Mesendoderm (in vitro differentiated cells): ENCODE measurements at regions not wholly inside any gene's neighbourhood (a gene's known extent, or its start where the extent isn't known, plus 50 kb on each side); places are given as distances from the start of the nearest gene placed in this dataset.

Experiments
- DNase-seq: peaks from one replicate; pipeline ENCODE4 v3.0.0; 2013
- H2AK5ac ChIP-seq: 2 replicates; pipeline ENCODE4 v1.6.1; 2013; ENCODE audit warnings: low read length, inconsistent platforms
- H2BK120ac ChIP-seq: 2 replicates; pipeline ENCODE4 v1.6.1; 2013; ENCODE audit warnings: low read depth, mild to moderate bottlenecking, low read length, moderate library complexity, mixed read lengths
- H2BK15ac ChIP-seq: replicated peaks from 2 replicates; pipeline ENCODE4 v1.6.1; 2013; ENCODE audit warnings: low read depth, mild to moderate bottlenecking, moderate library complexity
- H2BK5ac ChIP-seq: 2 replicates; pipeline ENCODE4 v1.6.1; 2013; ENCODE audit warnings: low read length, inconsistent platforms
- H3K18ac ChIP-seq: 2 replicates; pipeline ENCODE4 v1.6.1; 2013; ENCODE audit warnings: mild to moderate bottlenecking, low read length, mixed read lengths
- H3K23ac ChIP-seq: one replicate; pipeline ENCODE4 v1.6.1; 2013; ENCODE audit warnings: low read length
- H3K27ac ChIP-seq: 2 replicates; pipeline ENCODE4 v1.5.1; 2013; ENCODE audit warnings: low read depth, mild to moderate bottlenecking, inconsistent platforms, low read length, moderate library complexity
- H3K27me3 ChIP-seq: 2 replicates; pipeline ENCODE4 v1.6.1; 2013; ENCODE audit warnings: low read length, control low read depth, mild to moderate bottlenecking, inconsistent platforms; ENCODE audit not compliant: insufficient read depth, poor library complexity
- H3K36me3 ChIP-seq: 2 replicates; pipeline ENCODE4 v1.6.1; 2013; ENCODE audit warnings: low read length, inconsistent platforms; ENCODE audit not compliant: control insufficient read depth, insufficient read depth
- H3K4ac ChIP-seq: one replicate; pipeline ENCODE4 v1.6.1; 2013; ENCODE audit warnings: low read depth, mild to moderate bottlenecking, low read length, moderate library complexity
- H3K4me1 ChIP-seq: 2 replicates; pipeline ENCODE4 v1.6.1; 2013; ENCODE audit warnings: low read depth, low read length, inconsistent platforms; ENCODE audit not compliant: control insufficient read depth
- H3K4me2 ChIP-seq: 2 replicates; pipeline ENCODE4 v1.6.1; 2013; ENCODE audit warnings: low read length
- H3K4me3 ChIP-seq: 2 replicates; pipeline ENCODE4 v1.5.1; 2013; ENCODE audit warnings: mild to moderate bottlenecking, low read length
- H3K56ac ChIP-seq: one replicate; pipeline ENCODE4 v1.6.1; 2013; ENCODE audit warnings: low read length
- H3K79me1 ChIP-seq: 2 replicates; pipeline ENCODE4 v1.6.1; 2013; ENCODE audit warnings: low read length, inconsistent platforms
- H3K79me2 ChIP-seq: 2 replicates; pipeline ENCODE4 v1.6.1; 2013; ENCODE audit warnings: mild to moderate bottlenecking, low read length; ENCODE audit not compliant: control insufficient read depth, insufficient read depth
- H3K9ac ChIP-seq: 2 replicates; pipeline ENCODE4 v1.6.1; 2013; ENCODE audit warnings: low read length, inconsistent platforms
- H4K5ac ChIP-seq: one replicate; pipeline ENCODE4 v1.6.1; 2013; ENCODE audit warnings: low read length
- H4K8ac ChIP-seq: one replicate; pipeline ENCODE4 v1.6.1; 2013; ENCODE audit warnings: low read depth, mild to moderate bottlenecking, control low read depth, low read length, moderate library complexity
- WGBS: extraction: QIAGEN DNeasy Blood & Tissue Kit; methylation state at CpG from one replicate; pipeline ENCODE4 v1.1.7; 2013; ENCODE audit warnings: low lambda C conversion rate, missing lambda C conversion rate; ENCODE audit not compliant: insufficient coverage; ENCODE audit errors: extremely low coverage; 5-methylcytosine and 5-hydroxymethylcytosine counted together

DNA sequence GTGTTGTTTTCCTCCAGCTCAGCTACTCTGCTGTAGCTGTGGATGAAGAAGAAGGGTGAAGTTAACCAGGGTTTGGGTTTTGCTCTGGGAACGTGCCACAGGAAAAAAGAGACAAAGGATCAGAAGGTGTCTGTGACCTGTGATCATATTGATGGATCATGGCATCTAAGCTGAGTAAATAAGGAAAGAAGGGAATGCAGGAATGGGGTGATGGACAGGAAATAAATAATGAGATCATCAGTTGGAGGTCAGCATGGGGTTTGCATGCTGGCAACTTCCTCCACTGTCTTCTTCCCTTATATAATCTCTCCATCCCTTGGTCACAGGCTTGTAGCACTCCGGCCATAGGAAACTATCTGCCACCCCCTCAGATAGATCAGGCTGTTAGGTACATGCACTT, 430.3 kb upstream of the PDE3A start:
- no peak overlapping the region for H4K8ac ChIP-seq
- no peak overlapping the region for H2BK120ac ChIP-seq
- no peak overlapping the region for H3K9ac ChIP-seq
- H3K79me1 ChIP-seq: no peaks in the 10 kb centered on the region
- H4K5ac ChIP-seq: no peak overlapping the region
- H2AK5ac ChIP-seq: no peak overlapping the region
- no peak overlapping the region for H3K18ac ChIP-seq
- H3K4ac ChIP-seq: no peak overlapping the region
- no peaks in the 10 kb centered on the region for H3K27me3 ChIP-seq
- H3K23ac ChIP-seq: no peak overlapping the region
- no peak overlapping the region for H2BK5ac ChIP-seq
- H3K4me3 ChIP-seq: no peak overlapping the region
- H3K27ac ChIP-seq: no peak overlapping the region
- H3K36me3 ChIP-seq: no peaks in the 10 kb centered on the region
- H3K56ac ChIP-seq: no peak overlapping the region
- no peak for DNase-seq
- H3K4me1 ChIP-seq: no peaks in the 10 kb centered on the region
- H3K4me2 ChIP-seq: no peak overlapping the region
- no peaks in the 10 kb centered on the region for H3K79me2 ChIP-seq
- WGBS: no CpG with 5 or more reads among the region's 2 CpGs
- no peak overlapping the region for H2BK15ac ChIP-seq

- Histone ChIP-seq H2AK5ac (no peak overlapping the region), H2BK120ac (no peak overlapping the region), H3K79me2 (no peaks in the 10 kb centered on the region), H4K8ac (no peak overlapping the region), H3K23ac (no peak overlapping the region), H3K9ac (no peak overlapping the region), H3K36me3 (no peaks in the 10 kb centered on the region), H3K4me1 (no peaks in the 10 kb centered on the region), H3K79me1 (no peaks in the 10 kb centered on the region), H3K4me3 (no peak overlapping the region), H3K27me3 (no peaks in the 10 kb centered on the region), H2BK15ac (no peak overlapping the region), H3K4ac (no peak overlapping the region), H3K18ac (no peak overlapping the region), H4K5ac (no peak overlapping the region), H3K27ac (no peak overlapping the region), H3K4me2 (no peak overlapping the region), H2BK5ac (no peak overlapping the region), H3K56ac (no peak overlapping the region)
- DNase-seq: no peak
- no CpG with 5 or more reads among the region's 1 CpG for WGBS
These were observed 429.8 kb upstream of the PDE3A start for GRCh38 chr12:19938491-19938890.

- H3K23ac ChIP-seq: no peak overlapping the region
- H4K5ac ChIP-seq: no peak overlapping the region
- no peak overlapping the region for H2BK120ac ChIP-seq
- H3K36me3 ChIP-seq: no peaks in the 10 kb centered on the region
- no peaks in the 10 kb centered on the region for H3K27me3 ChIP-seq
- H3K4ac ChIP-seq: no peak overlapping the region
- H2BK15ac ChIP-seq: no peak overlapping the region
- H4K8ac ChIP-seq: no peak overlapping the region
- no peak overlapping the region for H3K4me3 ChIP-seq
- no peak overlapping the region for H3K27ac ChIP-seq
- no peak overlapping the region for H2AK5ac ChIP-seq
- no peak overlapping the region for H3K4me2 ChIP-seq
- no peak for DNase-seq
- H3K18ac ChIP-seq: no peak overlapping the region
- no peaks in the 10 kb centered on the region for H3K79me1 ChIP-seq
- WGBS: no CpG with 5 or more reads among the region's 4 CpGs
- no peaks in the 10 kb centered on the region for H3K4me1 ChIP-seq
- no peak overlapping the region for H2BK5ac ChIP-seq
- H3K56ac ChIP-seq: no peak overlapping the region
- H3K9ac ChIP-seq: no peak overlapping the region
- H3K79me2 ChIP-seq: no peaks in the 10 kb centered on the region
These were observed 428.1 kb upstream of the PDE3A start for GRCh38 chr12:19940267-19940666.

DNA sequence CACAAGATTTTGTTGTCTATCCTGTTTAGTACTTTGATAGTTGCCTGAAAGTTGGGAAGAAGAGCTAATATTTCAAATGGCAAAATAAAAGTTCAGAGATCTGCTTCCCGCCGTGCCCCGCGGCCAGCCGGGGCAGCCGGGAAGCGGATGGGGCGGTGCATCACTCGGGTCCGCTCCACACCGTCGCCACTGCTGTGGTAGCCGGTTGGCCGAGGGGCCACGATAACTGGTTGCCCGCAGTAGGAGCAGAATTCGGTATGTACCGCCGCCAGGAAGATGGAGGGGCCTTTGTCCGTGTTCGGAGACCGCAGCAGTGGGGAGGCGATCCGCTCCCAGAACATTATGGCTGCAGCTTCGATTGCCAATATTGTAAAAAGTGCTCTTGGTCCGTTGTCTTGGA, 427.2 kb upstream of the PDE3A start:
- H3K36me3 ChIP-seq: no peaks in the 10 kb centered on the region
- H4K5ac ChIP-seq: no peak overlapping the region
- no peak overlapping the region for H3K4me3 ChIP-seq
- no peak overlapping the region for H2AK5ac ChIP-seq
- H4K8ac ChIP-seq: no peak overlapping the region
- no peak overlapping the region for H2BK15ac ChIP-seq
- no peak overlapping the region for H2BK120ac ChIP-seq
- H3K4ac ChIP-seq: no peak overlapping the region
- no peaks in the 10 kb centered on the region for H3K79me2 ChIP-seq
- no peaks in the 10 kb centered on the region for H3K27me3 ChIP-seq
- H3K4me2 ChIP-seq: no peak overlapping the region
- no peak for DNase-seq
- no peak overlapping the region for H3K56ac ChIP-seq
- WGBS: no CpG with 5 or more reads among the region's 26 CpGs
- no peak overlapping the region for H3K23ac ChIP-seq
- no peaks in the 10 kb centered on the region for H3K4me1 ChIP-seq
- no peaks in the 10 kb centered on the region for H3K79me1 ChIP-seq
- no peak overlapping the region for H3K9ac ChIP-seq
- no peak overlapping the region for H2BK5ac ChIP-seq
- no peak overlapping the region for H3K27ac ChIP-seq
- H3K18ac ChIP-seq: no peak overlapping the region

- H4K8ac ChIP-seq: no peak overlapping the region
- H2AK5ac ChIP-seq: no peak overlapping the region
- no peak overlapping the region for H3K4me2 ChIP-seq
- no CpG with 5 or more reads among the region's 5 CpGs for WGBS
- H3K23ac ChIP-seq: no peak overlapping the region
- H3K4ac ChIP-seq: no peak overlapping the region
- H4K5ac ChIP-seq: no peak overlapping the region
- H3K79me1 ChIP-seq: no peaks in the 10 kb centered on the region
- H2BK15ac ChIP-seq: no peak overlapping the region
- H3K36me3 ChIP-seq: no peaks in the 10 kb centered on the region
- H3K56ac ChIP-seq: no peak overlapping the region
- no peak overlapping the region for H2BK120ac ChIP-seq
- no peaks in the 10 kb centered on the region for H3K79me2 ChIP-seq
- H3K18ac ChIP-seq: no peak overlapping the region
- H3K9ac ChIP-seq: no peak overlapping the region
- no peaks in the 10 kb centered on the region for H3K27me3 ChIP-seq
- no peak overlapping the region for H2BK5ac ChIP-seq
- no peak for DNase-seq
- no peaks in the 10 kb centered on the region for H3K4me1 ChIP-seq
- no peak overlapping the region for H3K4me3 ChIP-seq
- H3K27ac ChIP-seq: no peak overlapping the region
These were observed 422.5 kb upstream of the PDE3A start for GRCh38 chr12:19945559-19946435.

DNA sequence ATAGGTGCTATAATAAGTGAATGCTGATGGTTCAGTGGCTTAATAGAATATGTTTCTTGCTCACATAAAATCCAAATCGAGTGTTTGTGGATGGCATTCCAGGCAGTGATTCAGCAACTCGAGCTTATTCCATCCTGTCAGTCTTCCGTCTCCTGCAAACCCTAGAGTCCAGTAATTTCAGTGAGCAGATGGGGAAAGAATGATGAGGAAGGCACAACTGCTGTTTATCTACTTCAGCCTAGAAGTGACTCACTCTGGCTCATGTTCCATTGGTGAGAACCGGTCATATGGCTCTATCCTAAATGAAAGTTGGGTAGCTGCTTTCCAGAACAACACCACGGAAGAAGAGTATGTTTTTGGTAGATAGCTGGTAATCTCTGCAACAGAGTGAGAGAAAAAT, 421.8 kb upstream of the PDE3A start:
- Histone ChIP-seq H3K27me3 (no peaks in the 10 kb centered on the region), H3K36me3 (no peaks in the 10 kb centered on the region), H3K9ac (no peak overlapping the region), H2BK120ac (no peak overlapping the region), H3K79me1 (no peaks in the 10 kb centered on the region), H4K5ac (no peak overlapping the region), H2AK5ac (no peak overlapping the region), H4K8ac (no peak overlapping the region), H3K18ac (no peak overlapping the region), H3K4me2 (no peak overlapping the region), H3K79me2 (no peaks in the 10 kb centered on the region), H3K4me1 (no peaks in the 10 kb centered on the region), H3K4ac (no peak overlapping the region), H3K23ac (no peak overlapping the region), H2BK5ac (no peak overlapping the region), H3K27ac (no peak overlapping the region), H2BK15ac (no peak overlapping the region), H3K56ac (no peak overlapping the region), H3K4me3 (no peak overlapping the region)
- WGBS: no CpG with 5 or more reads among the region's 5 CpGs
- no peak for DNase-seq
